ENCODE measurements at regions not wholly inside any gene's neighbourhood (a gene's known extent, or its start where the extent isn't known, plus 50 kb on each side); places are given as distances from the start of the nearest gene placed in this dataset.

DNA sequence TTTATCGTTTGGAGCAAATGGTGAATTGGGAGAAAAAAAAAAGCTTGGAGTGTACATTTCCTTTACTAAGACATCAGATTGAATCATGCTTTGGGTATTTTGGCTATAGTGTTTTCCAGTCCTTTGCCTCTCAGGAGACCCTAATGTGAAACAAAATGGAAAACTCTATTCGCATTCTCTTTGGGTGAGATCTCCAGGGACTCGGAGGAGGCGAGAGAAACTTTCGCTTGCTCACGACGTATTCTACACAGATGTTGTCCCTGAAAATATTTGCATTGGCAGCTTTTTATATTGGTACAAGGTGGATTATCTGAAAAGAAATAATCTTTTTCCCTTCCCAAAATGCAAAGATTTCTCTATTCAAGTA is 1240.1 kb upstream of the WWC1 start:
- H3K4me3 ChIP-seq (replicated peaks; ENCODE audit: low read depth, low read length), result no peak overlapping the region
- DNase-seq (ENCODE audit: extremely low read depth, low read depth), result no peak
- no peak for TF ChIP-seq CTCF (IDR thresholded peaks at IDR 0.05; ENCODE audit: low read depth, low read length, missing control alignments)

GRCh38 chr5:167052791-167053190 is 1238.7 kb upstream of the WWC1 start:
- no peak for TF ChIP-seq CTCF (IDR thresholded peaks at IDR 0.05; ENCODE audit: low read depth, low read length, missing control alignments)
- DNase-seq (ENCODE audit: extremely low read depth, low read depth), result no peak
- no peak overlapping the region for H3K4me3 ChIP-seq (replicated peaks; ENCODE audit: low read depth, low read length)

DNA sequence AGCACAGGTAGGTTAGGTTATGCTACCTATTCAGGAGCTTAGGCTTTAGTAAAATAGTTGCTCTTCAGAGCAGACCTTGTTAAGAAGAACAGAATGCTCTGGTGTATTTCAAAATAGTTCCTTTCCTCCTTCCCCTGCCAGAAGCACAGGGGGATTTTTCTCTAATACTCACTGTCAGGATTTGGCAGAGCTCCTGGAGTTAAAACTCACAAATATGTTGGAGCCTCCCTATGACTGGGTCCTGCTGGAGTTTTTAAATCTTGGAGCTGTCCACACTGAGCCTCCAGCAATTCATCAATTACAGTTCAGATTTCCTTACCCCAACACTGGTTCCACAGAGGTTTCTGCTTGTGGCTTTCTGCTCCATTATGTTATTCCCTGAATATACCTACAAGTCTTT is 1233.8 kb upstream of the WWC1 start:
- TF ChIP-seq CTCF (IDR thresholded peaks at IDR 0.05; ENCODE audit: low read depth, low read length, missing control alignments), result no peak
- no peak for DNase-seq (ENCODE audit: extremely low read depth, low read depth)
- no peak overlapping the region for H3K4me3 ChIP-seq (replicated peaks; ENCODE audit: low read depth, low read length)

DNA sequence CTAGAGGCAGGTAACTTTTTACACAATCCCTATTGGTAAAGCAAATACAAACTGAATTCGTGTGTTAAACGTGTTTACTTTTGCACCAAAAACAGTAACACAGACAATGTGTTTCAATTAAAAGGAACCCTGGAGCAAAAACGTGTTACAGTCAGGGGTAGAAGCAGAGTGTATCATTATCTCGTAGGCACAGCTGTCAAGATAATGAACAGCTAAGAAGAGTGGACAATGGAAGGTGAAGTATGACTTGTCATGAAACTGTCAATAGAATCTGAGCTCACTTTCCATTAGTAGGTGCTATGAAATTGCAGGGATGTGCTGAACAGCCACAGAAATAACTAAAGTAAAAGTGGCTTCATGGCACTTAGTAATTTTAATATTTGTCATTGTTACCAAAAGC is 1229.8 kb upstream of the WWC1 start:
- TF ChIP-seq CTCF (IDR thresholded peaks at IDR 0.05; ENCODE audit: low read depth, low read length, missing control alignments), result no peak

DNA sequence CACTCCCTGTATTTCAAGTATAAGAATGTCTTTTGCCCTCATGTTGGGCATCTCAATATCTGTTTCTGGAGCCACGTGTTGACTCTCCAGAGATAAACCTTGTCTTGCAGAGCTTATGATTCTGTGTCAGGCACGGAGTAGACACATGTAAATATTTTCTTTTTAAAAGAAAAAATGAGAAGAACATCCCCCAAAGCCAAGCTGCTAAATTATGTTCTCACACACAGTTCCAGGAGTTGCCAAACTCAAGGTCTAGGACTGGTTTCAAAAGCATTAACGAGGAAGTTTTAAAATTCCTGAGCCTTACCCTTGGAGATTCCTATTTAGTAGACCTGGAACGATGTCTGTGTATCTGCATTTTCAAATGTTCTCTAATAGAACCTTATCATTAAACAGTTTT is 1228.3 kb upstream of the WWC1 start:
- TF ChIP-seq CTCF (IDR thresholded peaks at IDR 0.05; ENCODE audit: low read depth, low read length, missing control alignments), result no peak
- DNase-seq (ENCODE audit: extremely low read depth, low read depth), result no peak
- H3K4me3 ChIP-seq (replicated peaks; ENCODE audit: low read depth, low read length), result no peak overlapping the region

More for the DNA sequence above, 1229.8 kb upstream of the WWC1 start:
- no peak overlapping the region for H3K4me3 ChIP-seq (replicated peaks; ENCODE audit: low read depth, low read length)
- no peak for DNase-seq (ENCODE audit: extremely low read depth, low read depth)

- TF ChIP-seq CTCF (IDR thresholded peaks at IDR 0.05; ENCODE audit: low read depth, low read length, missing control alignments), result no peak
Measured at GRCh38 chr5:167063788-167064187, 1227.7 kb upstream of the WWC1 start.

GRCh38 chr5:167064198-167064776 is 1227.2 kb upstream of the WWC1 start:
- no peak overlapping the region for H3K4me3 ChIP-seq (replicated peaks; ENCODE audit: low read depth, low read length)
- no peak for TF ChIP-seq CTCF (IDR thresholded peaks at IDR 0.05; ENCODE audit: low read depth, low read length, missing control alignments)
- no peak for DNase-seq (ENCODE audit: extremely low read depth, low read depth)

More at GRCh38 chr5:167063788-167064187, 1227.7 kb upstream of the WWC1 start:
- no peak for DNase-seq (ENCODE audit: extremely low read depth, low read depth)
- H3K4me3 ChIP-seq (replicated peaks; ENCODE audit: low read depth, low read length), result no peak overlapping the region
